Lung microvascular endothelial cell (primary cell): ENCODE measurements at regions not wholly inside any gene's neighbourhood (a gene's known extent, or its start where the extent isn't known, plus 50 kb on each side); places are given as distances from the start of the nearest gene placed in this dataset.
A peak's percentile ranks its signal among the peaks of the same experiment; 100 is the strongest.
"Not testable (repeated sequence)": the region's sequence is repeated elsewhere in the genome, so short reads cannot be mapped to it uniquely, and the experiment has no call there.

Experiments
- DNase-seq, 2 donors: peaks; one replicate each; pipeline versions ENCODE4 v3.0.0 to v3.0.0-alpha.2; 2010; ENCODE audit warnings: low read depth in 2 of 2

DNA sequence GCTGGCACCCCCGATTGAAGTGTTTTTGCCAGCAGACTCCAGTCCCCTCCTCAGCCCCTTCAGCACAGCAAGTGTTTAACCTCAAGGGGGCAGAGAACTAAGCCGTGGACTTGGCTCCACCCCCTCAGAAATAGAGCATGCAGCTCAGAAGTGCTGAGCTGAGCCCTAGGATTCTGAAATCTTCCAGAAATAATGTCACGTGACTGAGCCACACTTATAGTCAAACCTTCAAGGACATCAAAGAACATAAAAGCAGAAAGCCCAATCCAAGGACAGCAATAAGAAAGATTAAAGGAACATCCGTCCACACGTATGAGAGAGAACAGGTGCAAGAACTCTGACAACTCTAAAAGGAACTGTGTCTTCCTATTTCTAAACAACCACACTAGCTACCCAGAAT lies 317.7 kb upstream of the LRFN5 start:
- no peak for DNase-seq

DNA sequence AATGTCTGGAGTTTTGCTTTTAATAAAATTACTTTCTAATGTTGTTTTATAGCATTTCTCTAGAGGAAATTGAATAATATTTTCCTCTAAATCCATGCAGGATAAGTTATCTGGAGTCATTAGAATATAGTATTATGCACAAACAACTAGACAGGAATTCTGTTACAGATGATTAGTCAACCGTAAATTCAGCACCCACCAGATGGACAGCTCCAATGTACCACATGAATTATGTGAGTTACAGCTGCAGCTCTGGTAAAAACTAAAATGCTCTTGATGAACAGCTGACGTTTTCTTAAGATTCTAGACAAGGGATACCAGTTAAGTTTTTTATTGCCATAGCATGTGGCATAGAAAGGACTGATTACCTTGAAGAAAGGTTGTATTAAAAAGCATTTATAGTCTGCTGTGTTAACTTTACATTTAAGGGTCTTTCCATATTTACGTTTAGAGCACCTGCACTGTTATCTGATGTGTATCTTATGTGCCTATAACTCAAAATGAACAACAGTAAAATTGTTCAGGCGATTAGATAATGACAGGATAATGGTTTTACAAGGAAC lies 321.4 kb upstream of the LRFN5 start:
- peak; percentile 5 to 41 for DNase-seq

DNA sequence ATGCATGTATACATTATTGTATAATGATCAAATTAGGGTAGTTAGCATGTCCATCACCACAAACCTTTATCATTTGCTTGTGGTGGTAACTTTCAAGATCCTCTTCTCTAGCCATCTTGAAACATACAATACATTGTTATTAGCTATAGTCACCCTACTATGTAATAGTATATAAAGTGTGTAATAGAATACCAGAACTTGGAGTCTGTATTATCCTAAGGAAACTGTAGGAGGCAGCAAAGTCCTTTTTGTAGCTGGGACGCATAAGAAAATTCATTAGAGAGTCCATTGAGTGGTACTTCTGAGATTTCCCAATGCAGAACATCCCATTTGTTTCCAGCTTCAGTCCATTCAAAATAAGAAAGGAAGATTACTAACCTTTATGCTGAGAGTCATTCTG lies 325.9 kb upstream of the LRFN5 start:
- DNase-seq: no peak

DNA sequence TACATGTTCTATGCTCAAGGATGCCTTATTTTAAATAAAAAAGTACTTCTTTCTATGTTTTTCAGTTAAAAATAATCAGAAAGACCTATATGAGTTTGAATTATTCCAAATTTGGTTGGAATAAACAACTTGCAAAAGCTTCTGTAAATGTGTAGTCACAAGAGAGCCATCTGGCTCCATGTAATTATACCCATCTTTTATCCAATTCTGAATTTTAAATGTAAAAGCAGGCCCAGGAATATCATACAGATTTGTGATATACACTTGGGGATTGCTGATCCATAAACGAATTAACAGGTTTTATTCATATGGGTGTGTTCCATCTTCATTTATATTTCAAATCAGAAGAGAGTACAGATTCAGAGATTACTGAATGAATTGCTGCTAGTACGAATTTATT lies 329.2 kb upstream of the LRFN5 start:
- DNase-seq: no peak

DNA sequence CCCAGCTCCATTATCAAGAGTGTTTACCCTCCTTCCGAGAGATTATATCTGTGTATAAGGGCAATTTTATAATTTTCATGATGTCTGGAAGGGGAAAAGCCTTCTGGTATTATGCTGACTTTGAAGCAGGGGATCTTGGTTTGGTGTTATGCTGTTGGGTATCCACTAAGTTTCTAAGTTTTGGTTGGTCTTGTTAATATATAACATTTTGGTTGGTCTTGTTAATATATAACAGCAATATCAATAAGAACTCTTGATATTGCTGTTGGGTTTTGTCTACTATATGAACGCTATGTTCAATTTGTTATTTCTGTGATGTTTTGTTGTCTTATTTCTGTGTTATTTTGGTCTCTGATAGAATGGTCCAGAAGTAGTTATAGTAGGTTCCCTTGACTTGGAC lies 349.2 kb upstream of the LRFN5 start:
- DNase-seq: no peak

DNA sequence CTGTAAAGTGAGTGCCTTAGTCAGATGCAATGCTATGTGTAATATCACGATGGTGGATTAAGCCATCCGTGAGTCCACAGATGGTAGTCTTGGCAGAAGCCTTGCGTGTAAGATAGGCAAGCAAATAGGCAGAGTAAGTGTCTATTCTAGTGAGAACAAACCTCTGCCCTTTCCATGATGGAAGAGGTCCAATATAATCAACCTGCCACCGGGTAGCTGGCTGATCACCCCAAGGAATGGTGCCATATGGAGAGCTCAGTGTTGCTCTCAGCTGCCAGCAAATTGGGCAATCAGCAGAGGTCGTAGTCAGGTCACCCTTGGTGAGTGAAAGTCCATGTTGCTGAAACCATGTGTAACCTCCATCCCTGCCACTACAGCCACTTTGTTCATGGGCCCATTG lies 371.2 kb upstream of the LRFN5 start:
- no peak for DNase-seq

DNA sequence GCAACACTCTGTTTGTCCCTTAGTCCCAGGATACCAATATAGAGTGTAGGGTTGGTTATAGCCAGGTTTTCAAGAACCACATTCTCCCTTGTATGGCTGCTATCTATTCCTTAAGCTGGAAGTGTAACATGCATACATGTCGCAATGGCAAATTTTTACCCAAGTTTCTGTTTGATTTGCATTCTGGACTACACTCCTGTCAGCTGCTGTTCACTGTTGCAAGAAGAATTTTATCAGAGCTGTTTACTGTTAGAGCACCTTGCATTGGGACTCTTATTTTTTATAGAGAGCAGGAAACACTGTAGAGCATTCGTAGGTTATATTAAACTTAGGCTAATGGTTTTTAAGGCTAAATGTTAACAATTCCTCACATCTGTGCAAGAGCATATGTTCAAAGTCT lies 376.0 kb upstream of the LRFN5 start:
- no peak for DNase-seq

DNA sequence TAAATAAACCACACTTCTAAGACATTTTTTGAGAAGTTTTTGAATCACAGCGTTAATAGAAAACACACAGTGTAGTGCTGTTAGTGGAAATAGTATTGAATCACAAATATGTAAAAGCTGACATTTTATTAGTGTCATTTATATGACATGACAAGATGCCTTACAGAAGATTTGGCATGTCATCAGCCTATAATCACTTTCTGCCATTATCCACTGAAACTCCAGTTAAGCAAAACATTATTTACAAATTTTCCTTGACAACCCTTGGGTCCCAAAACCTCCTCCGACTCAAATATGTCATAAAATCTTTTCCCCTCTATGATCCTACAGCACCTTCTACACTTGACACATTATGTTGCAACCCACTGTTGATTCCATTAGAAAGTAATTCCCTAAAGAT lies 376.9 kb upstream of the LRFN5 start:
- no peak for DNase-seq

DNA sequence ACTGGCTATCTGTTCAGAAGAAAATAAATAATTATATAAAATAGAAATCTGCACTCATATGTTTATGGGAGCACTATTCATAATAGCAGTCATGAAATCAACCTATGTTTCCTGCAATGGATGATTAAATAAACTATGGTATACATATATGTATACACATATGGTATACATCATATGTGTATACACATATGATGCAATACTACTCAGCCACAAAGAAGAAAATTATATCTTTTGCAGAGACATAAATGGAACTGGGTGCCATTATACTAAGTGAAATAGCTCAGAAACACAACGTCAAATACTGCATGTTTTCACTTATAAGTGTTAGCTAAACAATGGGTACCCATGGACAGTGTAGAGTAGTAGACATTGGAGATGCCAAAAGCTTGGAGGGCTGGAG lies 381.2 kb upstream of the LRFN5 start:
- no peak for DNase-seq

DNA sequence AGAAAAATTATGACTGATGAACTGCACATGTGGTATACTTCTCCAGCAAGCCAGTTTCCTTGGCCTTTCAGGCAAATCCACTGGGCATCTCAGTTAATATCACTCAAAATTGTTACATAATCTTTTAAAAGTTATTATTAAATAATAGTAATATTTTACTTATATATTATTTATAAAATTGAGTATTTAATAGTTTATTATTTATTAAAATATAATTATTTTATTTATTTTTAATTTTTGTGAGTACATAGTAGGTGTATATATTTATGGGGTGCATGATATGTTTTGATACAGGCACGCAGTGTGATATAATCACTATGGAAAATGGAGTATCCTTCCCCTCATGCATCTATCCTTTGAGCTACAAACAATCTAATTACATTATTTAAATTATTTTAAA lies 384.1 kb upstream of the LRFN5 start:
- no peak for DNase-seq

DNA sequence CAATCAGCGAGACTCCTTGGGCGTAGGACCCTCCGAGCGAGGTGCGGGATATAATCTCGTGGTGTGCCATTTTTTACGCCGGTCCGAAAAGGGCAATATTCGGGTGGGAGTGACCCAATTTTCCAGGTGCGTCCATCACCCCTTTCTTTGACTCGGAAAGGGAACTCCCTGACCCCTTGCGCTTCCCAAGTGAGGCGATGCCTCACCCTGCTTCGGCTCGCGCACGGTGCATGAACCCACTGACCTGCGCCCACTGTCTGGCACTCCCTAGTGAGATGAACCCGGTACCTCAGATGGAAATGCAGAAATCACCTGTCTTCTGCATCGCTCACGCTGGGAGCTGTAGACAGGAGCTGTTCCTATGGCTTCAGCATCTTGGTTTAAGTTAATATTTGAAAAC lies 391.7 kb upstream of the LRFN5 start:
- DNase-seq: not testable (repeated sequence)

DNA sequence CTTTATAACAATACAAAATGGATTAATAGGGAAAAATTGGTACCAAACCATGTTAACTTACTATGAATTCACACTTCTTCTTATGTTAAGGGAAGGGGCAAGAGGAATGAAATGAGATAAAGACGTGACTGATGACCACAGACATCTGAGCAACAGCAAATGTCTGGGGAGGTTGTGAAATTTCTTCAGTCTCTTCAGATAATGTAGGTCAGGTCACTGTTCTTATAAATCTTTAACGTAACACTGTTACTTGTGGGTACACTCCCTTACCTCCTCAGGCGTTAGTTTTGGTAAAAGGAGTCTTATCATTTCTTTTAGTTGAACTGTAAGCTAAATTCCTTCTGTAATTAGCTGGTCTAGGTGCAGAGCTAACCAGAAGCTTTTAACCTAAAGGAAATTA lies 405.0 kb upstream of the LRFN5 start:
- DNase-seq: no peak

DNA sequence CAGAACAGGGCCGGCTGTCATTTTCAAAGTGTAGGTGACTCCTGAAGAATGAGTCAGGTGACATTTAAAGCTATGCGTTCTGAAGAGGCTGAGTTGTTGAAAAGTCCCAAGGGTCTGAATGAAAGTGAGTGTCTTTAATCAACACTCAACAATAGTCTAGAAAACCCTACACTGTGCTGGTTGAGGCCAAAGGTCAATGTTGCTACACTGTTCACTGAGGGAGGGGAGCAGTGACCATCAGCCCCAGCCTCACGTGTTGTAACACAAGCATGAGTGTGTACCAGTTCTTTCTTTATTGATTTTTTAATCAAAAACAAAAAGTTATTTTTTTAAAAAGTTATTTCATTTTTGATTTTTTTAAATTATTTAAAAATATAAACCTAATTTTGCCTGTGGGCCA lies 418.8 kb upstream of the LRFN5 start:
- no peak for DNase-seq

DNA sequence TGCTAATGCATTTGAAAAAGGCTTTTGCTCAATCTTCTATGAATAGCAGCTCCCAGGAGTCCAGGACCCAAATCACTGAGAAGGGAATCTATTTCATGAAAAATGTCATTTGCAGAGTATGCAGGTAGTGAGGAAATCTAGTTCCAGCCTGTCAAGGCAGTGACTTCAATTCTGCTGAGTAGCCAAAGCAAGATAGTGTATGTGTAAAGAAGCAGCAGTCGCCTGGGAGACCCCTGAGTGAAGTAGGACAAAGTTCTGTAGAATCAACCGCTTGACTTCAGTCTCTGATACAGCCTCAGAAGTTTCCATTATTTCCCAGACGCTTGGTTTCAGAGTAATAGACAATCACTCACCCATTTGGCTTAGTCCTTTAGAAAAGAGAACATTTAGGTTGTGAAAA lies 435.6 kb upstream of the LRFN5 start:
- DNase-seq: no peak

DNA sequence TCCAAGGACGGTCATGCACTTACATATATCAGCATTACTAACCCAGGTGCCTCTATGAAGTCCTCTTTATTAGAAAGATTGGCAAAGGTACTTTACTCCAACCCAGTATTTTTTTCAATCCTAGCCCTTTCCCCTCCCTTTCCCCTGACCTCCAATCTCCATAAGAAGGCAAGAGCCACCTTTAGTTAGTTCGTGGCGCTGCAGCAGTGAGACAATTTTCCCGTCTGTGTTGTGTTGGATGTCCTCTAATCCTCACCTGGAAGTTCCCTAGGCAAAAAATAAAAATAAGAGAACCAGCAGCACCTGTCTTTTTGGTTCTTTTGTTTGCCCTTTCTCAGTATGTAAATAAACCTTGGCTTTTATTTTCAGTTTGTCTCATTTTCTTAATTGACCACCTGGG lies 439.6 kb upstream of the LRFN5 start:
- DNase-seq: no peak

DNA sequence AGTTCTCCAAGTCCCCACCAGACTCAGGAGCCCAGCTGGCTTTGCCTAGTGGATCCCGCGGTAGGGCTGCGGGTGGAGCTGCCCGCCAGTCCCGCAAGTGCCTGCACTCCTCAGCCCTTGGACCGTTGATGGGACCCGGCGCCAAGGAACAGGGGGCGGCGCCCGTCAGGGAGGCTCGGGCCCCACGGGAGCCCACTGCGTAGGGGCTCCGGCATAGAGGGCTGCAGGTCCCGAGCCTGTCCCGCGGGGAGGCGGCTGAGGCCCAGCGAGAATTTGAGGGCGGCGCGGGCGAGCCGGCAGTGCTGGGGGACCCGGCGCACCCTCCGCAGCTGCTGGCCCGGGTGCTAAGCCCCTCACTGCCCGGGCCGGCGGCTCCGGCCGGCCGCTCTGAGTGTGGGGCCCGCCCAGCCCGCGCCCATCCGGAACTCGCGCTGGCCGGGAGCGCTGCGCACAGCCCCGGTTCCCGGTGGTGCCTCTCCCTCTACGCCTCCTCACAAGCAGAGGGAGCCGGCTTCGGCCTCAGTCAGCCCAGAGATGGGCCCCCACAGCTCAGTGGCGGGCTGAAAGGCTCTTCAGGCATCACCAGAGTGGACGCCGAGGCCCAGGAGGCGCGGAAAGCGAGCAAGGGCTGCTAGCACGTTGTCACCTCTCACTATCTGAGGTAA lies 452.4 kb upstream of the LRFN5 start:
- DNase-seq: no peak

DNA sequence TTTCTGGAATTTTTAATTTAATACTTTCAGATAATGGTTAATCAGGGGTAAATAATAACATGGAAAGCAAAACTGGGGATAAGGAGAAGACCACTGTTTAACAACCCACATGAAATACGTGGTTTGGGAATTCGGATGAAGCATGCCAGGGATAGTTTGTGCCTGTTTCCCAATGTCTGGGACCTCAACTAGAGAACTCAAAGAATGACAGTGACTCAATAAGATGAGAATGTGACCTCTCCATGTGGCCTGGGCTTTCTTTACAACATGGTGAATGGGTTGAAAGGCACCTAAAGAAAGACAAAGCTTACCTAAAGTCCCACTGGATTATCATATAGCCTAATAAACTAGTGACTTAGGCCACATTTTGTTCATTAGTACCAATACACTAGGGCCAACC lies 460.3 kb upstream of the LRFN5 start:
- no peak for DNase-seq

DNA sequence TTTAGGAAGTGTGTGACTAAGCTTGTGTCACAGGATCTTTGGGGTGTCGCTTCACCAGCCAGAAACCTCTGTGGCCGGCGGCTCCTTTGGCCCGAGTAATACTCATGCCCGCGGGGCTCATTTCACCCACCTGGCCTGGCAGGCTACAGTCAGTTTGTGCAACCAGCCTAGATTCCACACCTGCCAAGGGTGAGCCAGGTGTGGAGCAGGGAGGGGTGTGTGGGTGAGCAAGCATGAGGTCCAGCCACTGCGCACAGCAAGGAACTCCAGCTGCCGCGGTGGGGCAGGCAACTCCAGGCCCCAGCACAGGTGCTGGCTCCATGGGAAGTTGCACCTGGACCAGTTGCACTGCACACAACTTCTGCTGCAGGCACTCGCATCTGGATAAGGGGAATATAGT lies 462.3 kb upstream of the LRFN5 start:
- no peak for DNase-seq

DNA sequence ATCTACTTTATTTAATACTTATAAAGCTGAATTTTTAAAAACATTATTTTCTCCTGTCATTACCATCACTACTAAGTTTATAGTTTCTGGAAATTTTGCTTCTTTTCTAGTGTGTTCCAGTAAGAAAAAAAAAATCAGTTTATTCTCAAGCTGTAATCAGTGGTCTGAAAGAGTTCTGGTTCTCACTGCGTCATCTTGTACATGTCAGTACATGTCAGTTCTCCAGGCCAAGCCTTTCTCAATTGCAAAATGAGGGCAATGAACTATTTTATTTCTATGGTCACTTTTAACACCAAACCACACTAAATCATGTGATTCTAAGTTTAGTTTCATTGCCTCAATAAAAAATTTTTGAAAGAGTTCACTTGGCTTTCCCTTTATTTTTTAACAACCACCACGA lies 468.9 kb upstream of the LRFN5 start:
- no peak for DNase-seq

DNA sequence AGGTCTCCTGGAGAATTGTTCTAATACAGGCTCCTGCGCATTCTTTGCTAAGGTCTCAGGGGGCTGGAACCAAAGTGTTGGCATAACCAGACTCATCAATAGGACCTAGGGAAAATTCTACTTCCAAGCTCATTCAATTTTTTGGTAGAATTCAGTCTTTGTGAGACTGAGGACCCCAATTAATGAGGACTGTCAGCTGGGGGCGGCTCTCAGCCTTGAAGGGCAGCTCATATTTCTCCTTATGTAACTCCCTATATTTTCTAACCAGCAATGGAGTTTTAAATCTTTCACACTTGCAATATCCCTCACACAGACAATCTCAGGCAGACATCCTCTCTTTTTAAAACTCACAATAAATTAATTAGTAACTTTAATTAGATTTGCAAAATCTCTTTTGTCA lies 476.4 kb upstream of the LRFN5 start:
- no peak for DNase-seq

DNA sequence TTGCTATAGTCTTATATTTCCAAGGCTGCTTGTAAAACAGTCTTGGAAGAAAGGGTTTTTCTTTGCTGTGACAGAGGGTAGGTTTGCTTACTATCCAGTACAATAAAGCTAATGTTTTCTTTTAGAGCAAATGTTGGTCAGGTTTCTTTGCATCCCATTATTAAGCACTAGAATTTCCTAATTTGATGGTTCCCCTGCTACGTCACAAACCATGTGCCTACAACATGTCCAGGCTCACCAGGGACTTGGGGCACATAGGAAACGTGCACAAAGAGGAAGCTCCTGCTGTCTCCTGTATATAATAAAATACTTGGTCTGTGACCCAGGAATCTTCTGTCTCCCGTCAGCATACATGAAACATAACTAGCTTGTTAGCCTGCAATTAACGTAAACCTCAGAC lies 486.3 kb upstream of the LRFN5 start:
- no peak for DNase-seq

DNA sequence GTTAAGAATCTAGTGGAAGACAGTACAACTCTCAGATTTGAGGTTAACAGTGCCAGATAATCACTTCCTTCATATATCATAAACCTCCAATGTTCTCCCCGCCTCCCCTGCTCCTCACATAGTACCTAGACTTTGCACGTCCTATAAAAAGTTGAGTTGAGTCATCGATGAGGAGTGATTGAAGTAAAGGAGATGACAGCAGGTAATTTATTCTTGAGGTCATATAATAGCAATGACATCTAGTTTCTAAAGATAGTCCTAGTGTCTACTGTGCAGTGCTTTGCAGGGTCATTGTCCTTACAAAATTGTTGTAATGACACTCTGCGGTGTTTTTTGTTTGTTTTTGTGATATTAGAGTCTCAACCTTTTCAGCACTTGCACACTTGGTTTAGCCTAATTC lies 510.5 kb upstream of the LRFN5 start:
- no peak for DNase-seq

DNA sequence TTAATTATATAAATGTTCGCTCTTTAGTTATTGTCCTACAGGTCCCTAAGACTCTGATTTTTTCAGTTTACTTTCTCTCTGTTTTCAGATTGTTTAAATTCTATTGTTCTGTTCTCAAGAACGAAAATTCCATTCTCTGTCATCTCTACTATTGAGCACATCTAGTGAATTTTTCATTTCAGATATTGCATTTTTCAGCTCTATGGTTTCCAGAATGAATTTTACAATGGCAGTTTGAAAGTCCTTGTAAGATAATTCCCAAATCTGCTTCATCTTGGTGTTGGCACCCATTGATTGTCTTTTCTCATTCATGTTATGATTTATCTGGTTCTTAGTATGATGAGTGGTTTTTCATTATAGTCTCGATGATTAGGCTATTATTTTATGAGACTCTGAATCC lies 519.6 kb upstream of the LRFN5 start:
- no peak for DNase-seq

DNA sequence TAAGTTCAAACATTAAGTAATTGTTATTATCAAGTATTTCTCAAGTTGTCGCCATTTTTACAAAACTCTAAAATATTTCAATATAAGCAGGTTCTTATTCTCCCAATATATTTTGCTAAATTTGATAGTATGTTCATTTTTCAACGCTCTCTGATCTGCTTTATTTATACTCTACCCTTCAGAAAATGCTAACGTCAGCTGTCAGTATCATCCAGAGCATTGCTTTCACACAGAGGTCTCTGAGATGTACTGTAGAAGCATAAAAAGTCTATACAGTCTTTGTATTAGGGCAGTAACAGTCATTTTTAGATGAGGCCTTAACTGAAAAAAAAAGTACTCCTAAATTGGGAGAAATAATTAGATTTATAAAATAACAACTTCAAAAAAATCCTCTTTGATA lies 533.1 kb upstream of the LRFN5 start:
- no peak for DNase-seq
